Suprapubic skin (tissue), 4 donors: ENCODE measurements at regions not wholly inside any gene's neighbourhood (a gene's known extent, or its start where the extent isn't known, plus 50 kb on each side); places are given as distances from the start of the nearest gene placed in this dataset.
A peak's percentile ranks its signal among the peaks of the same experiment; 100 is the strongest.
"Not testable (repeated sequence)": the region's sequence is repeated elsewhere in the genome, so short reads cannot be mapped to it uniquely, and the experiment has no call there.

Experiments
- DNase-seq, 2 donors: peaks; one replicate each; pipeline ENCODE4 v3.0.0-alpha.2; 2019; ENCODE audit warnings: low spot score in 2 of 2
- H3K27ac ChIP-seq: fragments of 200-600 bp; sonication (generic); one replicate; pipeline ENCODE4 v1.5.1; 2019
- H3K27me3 ChIP-seq: fragments of 200-600 bp; sonication (generic); one replicate; pipeline ENCODE4 v1.5.1; 2019
- H3K36me3 ChIP-seq: fragments of 200-600 bp; sonication (generic); one replicate; pipeline ENCODE4 v1.5.1; 2019
- H3K4me1 ChIP-seq: fragments of 200-600 bp; sonication (generic); one replicate; pipeline ENCODE4 v1.5.1; 2019
- H3K4me3 ChIP-seq: fragments of 200-600 bp; sonication (generic); one replicate; pipeline ENCODE4 v1.5.1; 2019; ENCODE audit warnings: mild to moderate bottlenecking
- H3K9me3 ChIP-seq: fragments of 200-600 bp; sonication (generic); one replicate; pipeline ENCODE4 v1.5.1; 2019
- EP300 ChIP-seq: sonication (generic); formaldehyde crosslinking; IDR thresholded peaks from one replicate; pipeline ENCODE4 v1.6.1; 2017; ENCODE audit warnings: antibody characterized with exemption
- POLR2A ChIP-seq, 2 donors: fragments of 450-650 bp; IDR thresholded peaks; one replicate each; pipeline ENCODE4 v1.6.1; 2017; ENCODE audit warnings: antibody characterized with exemption in 2 of 2, mild to moderate bottlenecking in 2 of 2, moderate library complexity in 2 of 2
- POLR2AphosphoS5 ChIP-seq, 3 donors: sonication (generic); formaldehyde crosslinking; IDR thresholded peaks; one replicate each; pipeline ENCODE4 v1.6.1; 2017; ENCODE audit warnings: antibody characterized with exemption in 3 of 3
- WGBS: methylation state at CpG from one replicate; pipeline ENCODE4 v1.1.5; 2018; 5-methylcytosine and 5-hydroxymethylcytosine counted together
- TF ChIP-seq, protein P1 (sequence below), 2 donors: fragments of 200-600 bp in 1 of 2; fragments of 450-650 bp in 1 of 2; sonication (generic) in 1 of 2; IDR thresholded peaks; one replicate each; pipeline ENCODE4 v1.5.1; 2016 to 2019; ENCODE audit warnings: antibody characterized with exemption in 2 of 2, mild to moderate bottlenecking in 1 of 2, moderate library complexity in 1 of 2

DNA sequence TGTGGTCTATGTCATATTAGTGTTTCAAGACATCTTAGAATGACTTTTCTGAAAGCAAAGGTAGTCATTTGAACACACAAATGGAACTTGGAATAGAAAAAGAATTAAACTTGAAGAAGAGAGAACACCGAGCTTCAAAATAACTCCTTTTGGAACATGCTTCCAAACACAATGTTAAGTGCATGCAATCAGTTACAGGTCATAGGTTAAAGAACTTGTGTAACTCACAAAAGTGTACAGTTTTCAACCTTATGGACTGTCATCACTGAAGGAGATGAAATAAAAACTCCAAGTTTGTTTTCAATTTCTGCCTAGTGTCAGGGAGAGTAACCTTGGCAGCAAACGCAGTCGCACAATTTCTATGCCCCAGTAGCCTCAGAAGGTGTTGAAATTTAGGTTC lies 192.9 kb upstream of the NECTIN3 start:
- H3K27ac ChIP-seq, result no peak overlapping the region
- no peaks in the 10 kb centered on the region for H3K27me3 ChIP-seq
- WGBS, result 70% methylated on average over 3 of the region's 3 CpGs
- no peaks in the 10 kb centered on the region for H3K36me3 ChIP-seq
- peaks cover 7% of the 10 kb centered on the region for H3K9me3 ChIP-seq
- no peak for DNase-seq
- no peaks in the 10 kb centered on the region for H3K4me1 ChIP-seq
- no peak for TF ChIP-seq POLR2A (IDR thresholded peaks at IDR 0.05)
- TF ChIP-seq, protein P1, sequence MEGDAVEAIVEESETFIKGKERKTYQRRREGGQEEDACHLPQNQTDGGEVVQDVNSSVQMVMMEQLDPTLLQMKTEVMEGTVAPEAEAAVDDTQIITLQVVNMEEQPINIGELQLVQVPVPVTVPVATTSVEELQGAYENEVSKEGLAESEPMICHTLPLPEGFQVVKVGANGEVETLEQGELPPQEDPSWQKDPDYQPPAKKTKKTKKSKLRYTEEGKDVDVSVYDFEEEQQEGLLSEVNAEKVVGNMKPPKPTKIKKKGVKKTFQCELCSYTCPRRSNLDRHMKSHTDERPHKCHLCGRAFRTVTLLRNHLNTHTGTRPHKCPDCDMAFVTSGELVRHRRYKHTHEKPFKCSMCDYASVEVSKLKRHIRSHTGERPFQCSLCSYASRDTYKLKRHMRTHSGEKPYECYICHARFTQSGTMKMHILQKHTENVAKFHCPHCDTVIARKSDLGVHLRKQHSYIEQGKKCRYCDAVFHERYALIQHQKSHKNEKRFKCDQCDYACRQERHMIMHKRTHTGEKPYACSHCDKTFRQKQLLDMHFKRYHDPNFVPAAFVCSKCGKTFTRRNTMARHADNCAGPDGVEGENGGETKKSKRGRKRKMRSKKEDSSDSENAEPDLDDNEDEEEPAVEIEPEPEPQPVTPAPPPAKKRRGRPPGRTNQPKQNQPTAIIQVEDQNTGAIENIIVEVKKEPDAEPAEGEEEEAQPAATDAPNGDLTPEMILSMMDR (IDR thresholded peaks at IDR 0.05), result no peak
- TF ChIP-seq EP300, result no peak
- no peak for TF ChIP-seq POLR2AphosphoS5 (IDR thresholded peaks at IDR 0.05)
- no peak overlapping the region for H3K4me3 ChIP-seq

DNA sequence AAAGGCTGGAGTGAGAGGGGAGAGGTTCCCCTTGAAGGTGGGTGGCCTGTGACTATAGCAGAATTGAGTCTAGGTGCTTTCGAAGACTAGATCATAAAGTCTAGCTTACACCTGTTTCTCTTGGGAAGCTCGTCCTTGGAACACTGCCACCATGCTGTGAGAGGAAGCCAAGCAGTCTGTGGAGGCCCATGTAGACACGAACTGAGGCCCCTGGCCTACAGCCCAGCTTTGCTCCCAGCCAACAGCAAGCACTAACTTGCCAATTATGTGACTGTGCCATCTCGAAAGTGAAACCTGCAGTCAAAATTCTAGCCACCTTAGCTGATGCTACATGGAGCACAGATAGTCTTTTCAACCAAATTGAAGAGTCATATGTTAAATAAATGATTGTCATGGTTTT lies 190.5 kb upstream of the NECTIN3 start:
- DNase-seq, result peak in 1 of 2 donors; percentile 64
- no peak overlapping the region for H3K4me3 ChIP-seq
- TF ChIP-seq POLR2A (IDR thresholded peaks at IDR 0.05), result no peak
- TF ChIP-seq, protein P1 (IDR thresholded peaks at IDR 0.05), result no peak
- TF ChIP-seq POLR2AphosphoS5 (IDR thresholded peaks at IDR 0.05), result no peak
- no peak for TF ChIP-seq EP300
- H3K27ac ChIP-seq, result no peak overlapping the region
- WGBS, result 37% methylated on average over 4 of the region's 4 CpGs
- H3K36me3 ChIP-seq, result no peaks in the 10 kb centered on the region
- H3K4me1 ChIP-seq, result no peaks in the 10 kb centered on the region
- H3K27me3 ChIP-seq, result no peaks in the 10 kb centered on the region
- no peaks in the 10 kb centered on the region for H3K9me3 ChIP-seq

DNA sequence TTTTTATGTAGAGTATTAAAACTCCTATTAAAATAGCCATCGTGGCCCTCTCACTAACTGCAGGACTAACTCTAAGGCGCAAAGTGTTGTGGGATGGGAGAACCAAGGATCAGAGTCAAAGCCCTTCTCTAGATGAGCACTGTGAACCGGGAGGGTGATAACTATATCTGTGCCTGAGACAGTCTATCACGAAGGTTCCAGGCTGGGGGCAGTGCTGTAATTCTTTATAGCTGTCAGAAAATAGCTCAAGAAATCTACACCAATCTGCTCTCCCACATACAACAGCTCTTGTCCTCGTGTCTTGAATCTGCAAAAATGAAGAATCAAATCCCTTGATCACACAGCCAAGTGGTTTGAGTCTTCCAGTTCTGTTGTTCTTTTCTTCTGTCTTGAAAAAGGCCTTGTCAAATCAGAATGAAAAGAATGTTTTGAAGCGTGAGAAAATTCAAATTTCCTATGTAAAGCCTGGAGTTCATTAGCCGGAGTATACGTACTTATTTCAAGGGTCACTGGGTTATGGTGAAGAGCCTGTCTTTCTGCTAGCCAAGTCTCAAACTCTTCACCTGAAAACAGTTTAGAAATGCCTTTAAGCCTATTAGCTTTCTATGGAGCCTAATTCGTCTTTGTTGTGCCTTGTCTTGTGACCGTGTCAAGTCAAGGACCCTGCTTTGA lies 185.3 kb upstream of the NECTIN3 start:
- Histone ChIP-seq H3K27me3 (no peaks in the 10 kb centered on the region), H3K4me1 (no peaks in the 10 kb centered on the region), H3K4me3 (no peak overlapping the region), H3K9me3 (no peaks in the 10 kb centered on the region), H3K27ac (no peak overlapping the region), H3K36me3 (no peaks in the 10 kb centered on the region)
- WGBS, result 70% methylated on average over 10 of the region's 10 CpGs
- DNase-seq, result no peak
- no peak for TF ChIP-seq EP300
- no peak for TF ChIP-seq POLR2A (IDR thresholded peaks at IDR 0.05)
- TF ChIP-seq POLR2AphosphoS5 (IDR thresholded peaks at IDR 0.05), result no peak
- TF ChIP-seq, protein P1 (IDR thresholded peaks at IDR 0.05), result no peak

DNA sequence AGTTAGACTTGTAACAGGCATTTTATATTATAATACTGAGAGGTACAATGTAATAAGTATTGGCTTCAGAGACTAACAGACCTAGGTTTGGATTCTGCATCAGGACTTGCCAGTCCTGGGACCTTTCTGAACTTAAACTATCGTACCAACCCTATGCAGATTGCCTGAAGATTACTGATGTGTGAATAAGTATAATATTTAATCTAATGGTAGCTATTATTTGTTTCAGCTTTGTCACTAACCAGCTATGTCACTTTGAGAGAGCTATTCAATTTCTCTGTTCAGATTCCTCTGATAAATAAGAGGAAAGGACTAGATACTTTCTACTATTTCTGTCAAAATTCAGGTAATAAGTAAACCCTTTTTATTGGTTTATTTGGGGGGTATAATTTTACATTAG lies 184.4 kb upstream of the NECTIN3 start:
- no peak overlapping the region for H3K27ac ChIP-seq
- TF ChIP-seq EP300 (no peak), POLR2A (IDR thresholded peaks at IDR 0.05) (no peak), POLR2AphosphoS5 (IDR thresholded peaks at IDR 0.05) (no peak)
- TF ChIP-seq, protein P1 (IDR thresholded peaks at IDR 0.05), result no peak
- DNase-seq, result no peak
- no peak overlapping the region for H3K4me3 ChIP-seq
- 77% methylated on average over 1 of the region's 1 CpG for WGBS
- H3K9me3 ChIP-seq, result no peaks in the 10 kb centered on the region
- H3K27me3 ChIP-seq, result no peaks in the 10 kb centered on the region
- H3K4me1 ChIP-seq, result no peaks in the 10 kb centered on the region
- no peaks in the 10 kb centered on the region for H3K36me3 ChIP-seq

DNA sequence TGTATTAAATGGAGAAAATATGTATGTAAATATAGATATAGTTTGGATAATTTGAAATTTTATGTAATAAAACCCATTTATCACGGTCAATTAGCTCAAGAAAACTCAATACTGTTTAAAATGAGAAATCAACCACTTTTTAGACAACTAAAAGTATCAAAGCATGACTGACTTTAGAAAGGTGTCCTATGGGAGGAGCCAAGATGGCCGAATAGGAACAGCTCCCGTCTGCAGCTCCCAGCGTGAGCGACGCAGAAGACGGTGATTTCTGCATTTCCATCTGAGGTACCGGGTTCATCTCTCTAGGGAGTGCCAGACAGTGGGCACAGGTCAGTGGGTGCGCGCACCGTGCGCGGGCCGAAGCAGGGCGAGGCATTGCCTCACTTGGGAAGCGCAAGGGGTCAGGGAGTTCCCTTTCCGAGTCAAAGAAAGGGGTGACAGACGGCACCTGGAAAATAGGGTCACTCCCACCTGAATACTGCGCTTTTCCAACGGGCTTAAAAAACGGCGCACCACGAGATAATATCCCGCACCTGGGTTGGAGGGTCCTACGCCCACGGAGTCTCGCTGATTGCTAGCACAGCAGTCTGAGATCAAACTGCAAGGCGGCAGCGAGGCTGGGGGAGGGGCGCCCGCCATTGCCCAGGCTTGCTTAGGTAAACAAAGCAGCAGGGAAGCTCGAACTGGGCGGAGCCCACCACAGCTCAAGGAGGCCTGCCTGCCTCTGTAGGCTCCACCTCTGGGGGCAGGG lies 182.8 kb upstream of the NECTIN3 start:
- H3K9me3 ChIP-seq, DNase-seq, H3K4me3 ChIP-seq, H3K36me3 ChIP-seq, H3K27me3 ChIP-seq, H3K27ac ChIP-seq, H3K4me1 ChIP-seq: not testable (repeated sequence)
- 96% methylated on average over 26 of the region's 33 CpGs for WGBS

DNA sequence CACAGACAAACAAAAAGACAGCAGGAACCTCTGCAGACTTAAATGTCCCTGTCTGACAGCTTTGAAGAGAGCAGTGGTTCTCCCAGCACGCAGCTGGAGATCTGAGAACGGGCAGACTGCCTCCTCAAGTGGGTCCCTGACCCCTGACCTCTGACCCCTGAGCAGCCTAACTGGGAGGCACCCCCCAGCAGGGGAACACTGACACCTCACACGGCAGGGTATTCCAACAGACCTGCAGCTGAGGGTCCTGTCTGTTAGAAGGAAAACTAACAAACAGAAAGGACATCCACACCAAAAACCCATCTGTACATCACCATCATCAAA lies 182.3 kb upstream of the NECTIN3 start:
- H3K36me3 ChIP-seq, H3K4me1 ChIP-seq, DNase-seq, H3K4me3 ChIP-seq, H3K9me3 ChIP-seq, H3K27me3 ChIP-seq, H3K27ac ChIP-seq: not testable (repeated sequence)
- no CpG with 5 or more reads among the region's 3 CpGs for WGBS
